H1 (cell line): ENCODE measurements at regions not wholly inside any gene's neighbourhood (a gene's known extent, or its start where the extent isn't known, plus 50 kb on each side); places are given as distances from the start of the nearest gene placed in this dataset.
A peak's percentile ranks its signal among the peaks of the same experiment; 100 is the strongest.

Source experiments
- CTCF ChIA-PET: fragments of 300-600 bp; sonication (Branson Sonifier 250); formaldehyde crosslinking; loops from one replicate; lab custom pipeline; 2021; ENCODE audit not compliant: partially characterized antibody; lab: Charles Lee
- POLR2A ChIA-PET: fragments of 300-600 bp; sonication (Branson Sonifier 250); formaldehyde crosslinking; loops from one replicate; lab custom pipeline; 2021; ENCODE audit warnings: inconsistent platforms; ENCODE audit not compliant: partially characterized antibody; lab: Charles Lee
- DNase-seq, 2 experiments: peaks; one replicate each; pipeline versions ENCODE4 v3.0.0 to v3.0.0-alpha.2; 2010 to 2022; ENCODE audit warnings: low spot score in 2 of 2, low read depth in 1 of 2, mixed read lengths in 1 of 2
- FAIRE-seq: peaks from 2 replicates; lab custom pipeline; 2011; peaks lifted over from hg19 to GRCh38; lab: Jason Lieb, UNC
- H2AFZ ChIP-seq: 2 replicates; pipeline ENCODE4 v1.8.1; 2012; ENCODE audit warnings: low read length, inconsistent platforms
- H2AK5ac ChIP-seq: 2 replicates; pipeline ENCODE4 v1.6.1; 2013; ENCODE audit warnings: low read depth, low read length
- H2BK120ac ChIP-seq: replicated peaks from 2 replicates; pipeline ENCODE3; 2013; ENCODE audit warnings: low read depth, low read length, inconsistent platforms
- H2BK12ac ChIP-seq: 2 replicates; pipeline ENCODE4 v1.6.1; 2013; ENCODE audit warnings: low read depth, low read length
- H2BK15ac ChIP-seq: 2 replicates; pipeline ENCODE4 v1.6.1; 2013; ENCODE audit warnings: low read length
- H2BK20ac ChIP-seq: 2 replicates; pipeline ENCODE4 v1.6.1; 2013; ENCODE audit warnings: low read length
- H2BK5ac ChIP-seq: 2 replicates; pipeline ENCODE4 v1.6.1; 2013; ENCODE audit warnings: low read depth, low read length
- H3K14ac ChIP-seq: 2 replicates; pipeline ENCODE4 v1.6.1; 2013; ENCODE audit warnings: inconsistent platforms; ENCODE audit not compliant: insufficient read length
- H3K18ac ChIP-seq: 2 replicates; pipeline ENCODE4 v1.6.1; 2013; ENCODE audit warnings: low read length; ENCODE audit errors: extremely low read depth
- H3K23ac ChIP-seq: 2 replicates; pipeline ENCODE4 v1.6.1; 2013; ENCODE audit warnings: inconsistent platforms; ENCODE audit not compliant: insufficient read length
- H3K23me2 ChIP-seq: 2 replicates; pipeline ENCODE4 v1.6.1; 2013; ENCODE audit warnings: low read depth, low read length
- H3K27ac ChIP-seq: 2 replicates; pipeline ENCODE4 v1.6.1; 2011; ENCODE audit warnings: low read depth, low read length, inconsistent platforms
- H3K27me3 ChIP-seq, 4 experiments: replicated peaks in 1 of 4; 1 replicate in 1 of 4; 2 replicates in 3 of 4; pipeline versions ENCODE4 v1.6.1 to v1.8.1; 2011 to 2013; ENCODE audit warnings: low read length in 3 of 4, mild to moderate bottlenecking in 3 of 4, inconsistent platforms in 2 of 4, mixed read lengths in 2 of 4, moderate library complexity in 1 of 4; ENCODE audit not compliant: control insufficient read depth in 3 of 4, insufficient read depth in 3 of 4; ENCODE audit errors: extremely low read depth in 1 of 4
- H3K36me3 ChIP-seq, 4 experiments: 2 replicates each; pipeline versions ENCODE4 v1.6.1 to v1.8.1; 2011 to 2013; ENCODE audit warnings: mild to moderate bottlenecking in 4 of 4, low read length in 3 of 4, moderate library complexity in 2 of 4, control low read depth in 1 of 4, inconsistent platforms in 1 of 4; ENCODE audit not compliant: insufficient read depth in 4 of 4, control insufficient read depth in 2 of 4
- H3K4ac ChIP-seq: replicated peaks from 2 replicates; pipeline ENCODE3; 2013; ENCODE audit warnings: low read length, low read depth, mixed read lengths, inconsistent platforms; ENCODE audit not compliant: insufficient read length
- H3K4me1 ChIP-seq, 4 experiments: replicated peaks in 1 of 4; 1 replicate in 1 of 4; 2 replicates in 3 of 4; pipeline versions ENCODE4 v1.6.1 to v1.8.1; 2011 to 2013; ENCODE audit warnings: low read length in 3 of 4, inconsistent platforms in 2 of 4, mixed read lengths in 1 of 4; ENCODE audit not compliant: insufficient read depth in 4 of 4, control insufficient read depth in 3 of 4
- H3K4me2 ChIP-seq, 2 experiments: 2 replicates each; pipeline versions ENCODE4 v1.6.1 to v1.8.1; 2011 to 2013; ENCODE audit warnings: low read depth in 2 of 2, low read length in 2 of 2, control low read depth in 1 of 2, inconsistent platforms in 1 of 2, mild to moderate bottlenecking in 1 of 2; ENCODE audit not compliant: insufficient read depth in 1 of 2
- H3K4me3 ChIP-seq, 4 experiments: fragments of 200-600, 300-600 bp in 1 of 4; sonication (generic), shearing (Covaris generic), sonication (Bioruptor Twin) in 1 of 4; 2 replicates each; pipeline versions ENCODE4 v1.5.1 to v1.8.1; 2011 to 2016; ENCODE audit warnings: low read length in 4 of 4, low read depth in 3 of 4, control low read depth in 2 of 4, inconsistent platforms in 2 of 4, mild to moderate bottlenecking in 2 of 4, mixed read lengths in 1 of 4, moderate library complexity in 1 of 4; ENCODE audit not compliant: insufficient read depth in 2 of 4; ENCODE audit errors: extremely low read depth in 1 of 4
- H3K56ac ChIP-seq: replicated peaks from 2 replicates; pipeline ENCODE3; 2013; ENCODE audit warnings: low read depth, mild to moderate bottlenecking, mixed read lengths, low read length, inconsistent platforms; ENCODE audit not compliant: insufficient read length
- H3K79me1 ChIP-seq: 2 replicates; pipeline ENCODE4 v1.6.1; 2013; ENCODE audit warnings: low read depth, low read length, control low read depth
- H3K79me2 ChIP-seq, 2 experiments: 2 replicates each; pipeline versions ENCODE4 v1.6.1 to v1.8.1; 2012 to 2013; ENCODE audit warnings: low read length in 2 of 2, mild to moderate bottlenecking in 2 of 2, inconsistent platforms in 1 of 2; ENCODE audit not compliant: insufficient read depth in 2 of 2, control insufficient read depth in 1 of 2
- H3K9ac ChIP-seq, 4 experiments: replicated peaks in 1 of 4; 1 replicate in 1 of 4; 2 replicates in 3 of 4; pipeline versions ENCODE4 v1.6.1 to v1.8.1; 2011 to 2013; ENCODE audit warnings: low read depth in 3 of 4, low read length in 3 of 4, control low read depth in 2 of 4, mild to moderate bottlenecking in 2 of 4, moderate library complexity in 2 of 4, inconsistent platforms in 1 of 4; ENCODE audit errors: extremely low read depth in 1 of 4
- H3K9me3 ChIP-seq, 2 experiments: 2 replicates each; pipeline versions ENCODE4 v1.6.1 to v1.8.1; 2012 to 2013; ENCODE audit warnings: mild to moderate bottlenecking in 2 of 2, moderate library complexity in 2 of 2, control low read depth in 1 of 2, inconsistent platforms in 1 of 2, low read depth in 1 of 2, low read length in 1 of 2, mixed read lengths in 1 of 2; ENCODE audit not compliant: insufficient read depth in 2 of 2
- H4K20me1 ChIP-seq, 2 experiments: replicated peaks in 1 of 2; 2 replicates each; pipeline versions ENCODE3 to v1.8.1; 2011 to 2013; ENCODE audit warnings: inconsistent platforms in 2 of 2, low read length in 2 of 2, mild to moderate bottlenecking in 1 of 2; ENCODE audit not compliant: insufficient read depth in 2 of 2, control insufficient read depth in 1 of 2
- H4K5ac ChIP-seq: 2 replicates; pipeline ENCODE4 v1.6.1; 2013; ENCODE audit warnings: low read length, low read depth, mixed read lengths, inconsistent platforms; ENCODE audit not compliant: insufficient read length
- H4K8ac ChIP-seq: 2 replicates; pipeline ENCODE4 v1.8.0; 2013; ENCODE audit warnings: mild to moderate bottlenecking, moderate library complexity, low read length, inconsistent platforms; ENCODE audit not compliant: insufficient read depth; ENCODE audit errors: extremely low read depth
- H4K91ac ChIP-seq: replicated peaks from 2 replicates; pipeline ENCODE3; 2013; ENCODE audit warnings: low read length, mixed read lengths, inconsistent platforms; ENCODE audit not compliant: insufficient read length
- ASH2L ChIP-seq: fragments of 200-600, 300-600 bp; sonication (generic); IDR thresholded peaks from one replicate; pipeline ENCODE4 v1.7.1; 2017; ENCODE audit warnings: low read length
- BCL11A ChIP-seq, 2 experiments: IDR thresholded peaks; one replicate each; pipeline ENCODE4 v1.6.1; 2011; ENCODE audit warnings: low read depth in 2 of 2, low read length in 2 of 2, mild to moderate bottlenecking in 2 of 2
- CEBPB ChIP-seq: IDR thresholded peaks from 2 replicates; pipeline ENCODE4 v1.6.1; 2012; ENCODE audit warnings: low read depth, low read length
- EP300 ChIP-seq, 2 experiments: IDR thresholded peaks; 1 replicate in 1 of 2; 2 replicates in 1 of 2; pipeline ENCODE4 v1.6.1; 2011 to 2012; ENCODE audit warnings: low read depth in 2 of 2, low read length in 2 of 2, mild to moderate bottlenecking in 2 of 2, borderline replicate concordance in 1 of 2, inconsistent platforms in 1 of 2, moderate library complexity in 1 of 2
- POU5F1 ChIP-seq: IDR thresholded peaks from 2 replicates; pipeline ENCODE4 v1.6.1; 2011; ENCODE audit warnings: low read depth, mild to moderate bottlenecking, low read length, moderate library complexity
- RBBP5 ChIP-seq: IDR thresholded peaks from 2 replicates; pipeline ENCODE4 v1.7.1; 2012; ENCODE audit warnings: low read depth, mild to moderate bottlenecking, inconsistent platforms, low read length, moderate library complexity, borderline replicate concordance
- SUZ12 ChIP-seq: fragments of 200-600 bp; sonication (generic); IDR thresholded peaks from 2 replicates; pipeline ENCODE4 v1.6.1; 2012; ENCODE audit warnings: mild to moderate bottlenecking, inconsistent platforms, low read length, moderate library complexity, mixed read lengths
- TAF1 ChIP-seq: IDR thresholded peaks from 2 replicates; pipeline ENCODE4 v1.6.1; 2011; ENCODE audit warnings: mild to moderate bottlenecking, low read depth, low read length
- ZNF274 ChIP-seq: IDR thresholded peaks from 2 replicates; pipeline ENCODE4 v1.7.0; 2012; ENCODE audit warnings: low read length, borderline replicate concordance; ENCODE audit errors: extremely low read depth
- TF ChIP-seq, protein P1 (sequence below): IDR thresholded peaks from 2 replicates; pipeline ENCODE4 v1.6.1; 2012; ENCODE audit warnings: inconsistent platforms
- TF ChIP-seq, protein P2 (sequence below): IDR thresholded peaks from 2 replicates; pipeline ENCODE4 v1.6.1; 2012; ENCODE audit warnings: inconsistent platforms

DNA sequence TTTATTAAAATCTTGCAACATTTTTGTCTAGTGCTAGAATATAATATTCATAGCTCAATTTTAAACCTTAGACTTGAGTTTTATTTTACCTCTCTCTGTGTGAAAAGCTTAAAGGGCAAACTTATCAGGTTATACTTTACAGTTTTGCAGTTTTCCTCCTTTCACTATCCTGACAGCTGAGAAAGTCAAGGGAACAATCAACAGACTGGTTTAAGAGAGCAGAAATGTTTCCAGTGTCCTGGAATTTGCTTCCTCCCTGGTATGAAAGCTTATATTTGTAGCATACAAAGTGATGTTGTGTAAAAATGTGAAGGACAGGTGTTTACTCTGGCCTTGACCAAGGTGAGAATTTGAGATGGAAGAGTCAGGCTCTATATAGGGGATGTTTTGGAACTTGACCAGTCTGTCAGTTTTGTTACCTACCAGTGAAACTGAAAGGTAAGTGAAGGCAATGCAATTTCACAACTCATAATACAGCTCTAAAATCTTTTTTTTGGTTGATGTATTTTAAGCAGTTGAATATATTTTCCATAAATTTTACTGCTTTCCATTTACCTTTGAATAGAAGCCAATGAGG is 64.6 kb downstream of the FHIP1A start:
- H2BK5ac ChIP-seq = no peak overlapping the region
- H4K8ac ChIP-seq = no peak overlapping the region
- H3K9me3 ChIP-seq = no peaks in the 10 kb centered on the region
- peaks cover 0 to 92% of the 10 kb centered on the region in 2 experiments; a peak in 3 of 4 replicates for H3K79me2 ChIP-seq
- FAIRE-seq (peak; percentile 24), DNase-seq (no peak)
- no peaks in the 10 kb centered on the region for H4K20me1 ChIP-seq
- H4K5ac ChIP-seq = no peak overlapping the region
- no peak overlapping the region for H2AK5ac ChIP-seq
- no peaks in the 10 kb centered on the region for H3K23me2 ChIP-seq
- ChIA-PET POLR2A (interaction anchor here (1.4 kb wide), 1 partner anchor 148 kb away, joined by 3 read pairs; the partner anchor contains the start of gene SH3D19), CTCF (interaction anchor here (1.4 to 2.7 kb wide), 2 partner anchors 10 to 15 kb away, joined by 4 to 6 read pairs; no protein-coding TSS in a partner anchor)
- no peaks in the 10 kb centered on the region for H3K27me3 ChIP-seq
- H4K91ac ChIP-seq = no peak overlapping the region
- H3K14ac ChIP-seq = no peak overlapping the region
- peaks cover 2% of the 10 kb centered on the region; the same call in 1 of the 2 replicates for H3K79me1 ChIP-seq
- H3K18ac ChIP-seq = no peak overlapping the region
- no peak overlapping the region for H3K27ac ChIP-seq
- H3K4me2 ChIP-seq = no peak overlapping the region
- H2BK15ac ChIP-seq = no peak overlapping the region
- no peak overlapping the region for H2BK20ac ChIP-seq
- no peak overlapping the region for H2AFZ ChIP-seq
- no peak overlapping the region for H3K9ac ChIP-seq
- TF ChIP-seq CEBPB = no peak
- TF ChIP-seq, protein P1, sequence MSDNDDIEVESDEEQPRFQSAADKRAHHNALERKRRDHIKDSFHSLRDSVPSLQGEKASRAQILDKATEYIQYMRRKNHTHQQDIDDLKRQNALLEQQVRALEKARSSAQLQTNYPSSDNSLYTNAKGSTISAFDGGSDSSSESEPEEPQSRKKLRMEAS = no peak
- no peak for TF ChIP-seq ZNF274
- TF ChIP-seq RBBP5 = no peak
- TF ChIP-seq POU5F1 = no peak
- no peak for TF ChIP-seq EP300 (IDR thresholded peaks at IDR 0.05; ENCODE audit: borderline replicate concordance in 1 of 2, low read depth in 2 of 2, low read length in 2 of 2)
- TF ChIP-seq, protein P2, sequence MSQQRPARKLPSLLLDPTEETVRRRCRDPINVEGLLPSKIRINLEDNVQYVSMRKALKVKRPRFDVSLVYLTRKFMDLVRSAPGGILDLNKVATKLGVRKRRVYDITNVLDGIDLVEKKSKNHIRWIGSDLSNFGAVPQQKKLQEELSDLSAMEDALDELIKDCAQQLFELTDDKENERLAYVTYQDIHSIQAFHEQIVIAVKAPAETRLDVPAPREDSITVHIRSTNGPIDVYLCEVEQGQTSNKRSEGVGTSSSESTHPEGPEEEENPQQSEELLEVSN = no peak
- no peak for TF ChIP-seq TAF1
- no peak for TF ChIP-seq ASH2L
- no peak for TF ChIP-seq SUZ12
- TF ChIP-seq BCL11A (IDR thresholded peaks at IDR 0.05; ENCODE audit: low read depth in 2 of 2, low read length in 2 of 2) = no peak
- no peak overlapping the region for H3K4ac ChIP-seq
- no peak overlapping the region for H2BK120ac ChIP-seq
- H3K23ac ChIP-seq = no peak overlapping the region
- no peaks in the 10 kb centered on the region for H3K36me3 ChIP-seq
- H2BK12ac ChIP-seq = no peak overlapping the region
- H3K4me3 ChIP-seq = no peak overlapping the region
- H3K56ac ChIP-seq = no peak overlapping the region
- peaks cover 2 to 8% (median 5%) of the 10 kb centered on the region in 4 experiments; a peak in 4 of 7 replicates for H3K4me1 ChIP-seq
